GM18499 (cell line): ENCODE measurements at regions not wholly inside any gene's neighbourhood (a gene's known extent, or its start where the extent isn't known, plus 50 kb on each side); places are given as distances from the start of the nearest gene placed in this dataset.

Source experiments
- ATAC-seq: cut with Tn5 transposase; IDR thresholded peaks from one replicate; pipeline ENCODE4 v1.9.1; 2021; ENCODE audit warnings: moderate number of reproducible peaks; ENCODE audit not compliant: insufficient read depth, unreplicated experiment

DNA sequence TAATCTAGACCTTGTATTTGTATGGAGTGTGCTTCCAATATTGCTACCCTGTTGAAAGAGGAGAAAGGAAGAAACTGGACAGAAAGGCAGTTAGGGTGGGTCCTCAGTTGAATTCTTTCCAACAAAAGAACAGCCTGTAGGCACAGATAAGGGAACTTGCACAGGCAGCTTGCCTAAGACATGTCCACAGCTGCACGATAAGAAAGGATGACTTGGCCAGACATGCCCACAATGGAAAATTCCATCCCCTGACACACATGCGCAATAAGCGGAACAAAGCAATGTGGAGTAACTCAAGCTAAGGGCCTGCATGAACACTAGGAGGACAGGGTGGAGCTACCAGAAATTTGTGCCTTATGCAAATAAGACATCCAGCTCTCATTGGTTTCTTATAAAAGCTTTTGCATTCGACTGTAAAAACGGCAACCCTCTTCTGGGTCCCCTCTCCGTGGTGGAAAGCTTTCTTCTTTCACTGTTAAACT lies 1084.7 kb upstream of the NXPH2 start:
- no peak for ATAC-seq

DNA sequence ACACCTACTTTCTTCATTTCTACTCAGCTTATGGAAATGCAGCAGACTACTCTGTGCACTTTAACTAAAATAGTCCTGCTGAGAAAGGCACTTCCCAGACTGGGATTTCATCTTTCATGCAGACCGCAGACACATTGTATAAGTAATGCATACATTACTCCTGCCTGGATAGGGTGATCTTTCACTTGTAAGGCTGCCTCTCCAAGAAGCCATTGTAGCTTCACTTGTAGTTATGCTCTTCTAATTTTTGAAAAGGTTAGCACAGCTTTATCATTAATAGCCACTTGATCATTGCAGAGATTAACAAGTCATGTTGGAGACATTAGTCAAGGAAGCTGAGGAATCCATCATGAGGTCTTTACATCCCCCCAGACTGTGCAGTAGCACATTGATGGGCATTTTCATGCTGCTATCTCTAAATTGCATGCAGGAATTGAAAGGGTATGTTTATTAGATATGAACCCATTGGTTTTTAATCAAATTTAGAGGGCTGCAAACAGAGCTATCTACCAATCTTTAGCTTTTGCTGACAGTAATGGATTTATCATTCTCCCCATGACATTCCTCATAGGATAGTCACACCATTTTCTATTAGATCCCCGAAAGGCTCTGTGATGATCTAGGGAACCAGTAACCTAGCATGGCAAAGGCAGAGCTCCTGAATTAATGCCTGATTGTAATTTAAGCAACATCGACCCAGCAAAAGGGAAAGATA lies 1074.7 kb upstream of the NXPH2 start:
- ATAC-seq = no peak

DNA sequence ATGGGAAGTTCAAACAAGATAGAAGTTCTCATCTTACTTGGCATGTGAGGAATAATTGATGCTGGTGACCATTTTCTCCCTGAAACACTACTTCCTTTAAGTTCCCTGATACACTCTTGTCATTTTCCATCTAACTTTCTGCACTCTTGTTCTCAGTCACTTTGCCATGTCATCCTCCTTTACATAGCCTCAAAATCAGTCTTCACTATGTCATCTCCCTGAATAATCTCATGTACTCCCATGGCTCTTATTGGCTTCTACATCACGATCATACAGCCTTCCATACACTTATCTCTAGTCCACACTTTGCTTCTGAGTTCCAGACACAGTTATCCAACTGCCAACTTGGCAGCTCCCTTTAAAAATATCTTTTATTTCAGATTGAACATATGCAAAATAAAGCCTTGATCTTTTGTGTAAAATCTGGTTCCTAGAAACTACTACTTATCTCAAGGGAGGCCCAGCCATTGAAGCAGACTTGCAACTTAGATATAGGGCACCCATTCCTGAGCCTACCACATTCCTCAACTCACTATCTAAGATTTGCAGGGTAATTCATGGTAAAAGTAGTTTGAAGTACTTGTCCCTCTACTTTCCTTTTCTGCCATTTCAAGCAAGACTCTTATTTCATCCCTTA lies 1070.2 kb upstream of the NXPH2 start:
- ATAC-seq = no peak

DNA sequence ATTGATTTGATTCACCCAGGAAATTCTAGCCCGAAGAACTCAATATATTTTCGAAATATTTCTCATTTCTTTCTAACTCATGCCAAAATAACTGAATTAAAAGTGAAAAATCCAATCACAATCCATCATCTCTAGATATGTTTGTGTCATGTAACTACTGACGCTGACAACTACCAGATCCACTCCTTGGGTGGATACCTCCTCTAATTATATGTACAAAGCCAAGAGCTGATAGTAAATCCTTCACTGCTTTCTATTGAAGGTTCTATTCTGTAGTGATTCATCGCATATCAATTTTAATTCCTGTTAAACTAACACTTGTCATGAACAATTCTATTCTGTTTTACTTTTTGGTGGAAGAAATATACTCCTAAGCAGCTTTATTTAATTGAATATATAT lies 1056.6 kb upstream of the NXPH2 start:
- no peak for ATAC-seq

DNA sequence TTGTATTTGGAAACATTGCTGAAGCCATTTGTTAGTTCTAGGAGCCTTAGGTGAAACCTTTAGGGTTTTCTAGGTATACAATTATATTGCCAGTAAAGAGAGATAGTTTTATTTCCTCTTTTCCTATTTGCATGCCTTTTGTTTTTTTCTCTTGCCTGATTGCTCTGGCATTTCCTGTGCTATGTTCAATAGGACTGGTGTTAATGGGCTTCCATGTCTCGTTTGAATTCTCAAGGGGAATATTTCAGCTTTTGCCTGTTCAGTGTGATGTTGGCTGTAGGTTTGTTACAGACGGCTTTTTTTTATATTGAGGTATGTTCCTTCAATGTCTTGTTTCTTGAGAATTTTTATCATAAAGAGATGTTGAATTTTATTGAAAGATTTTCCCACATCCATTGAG lies 1054.9 kb upstream of the NXPH2 start:
- ATAC-seq = no peak

DNA sequence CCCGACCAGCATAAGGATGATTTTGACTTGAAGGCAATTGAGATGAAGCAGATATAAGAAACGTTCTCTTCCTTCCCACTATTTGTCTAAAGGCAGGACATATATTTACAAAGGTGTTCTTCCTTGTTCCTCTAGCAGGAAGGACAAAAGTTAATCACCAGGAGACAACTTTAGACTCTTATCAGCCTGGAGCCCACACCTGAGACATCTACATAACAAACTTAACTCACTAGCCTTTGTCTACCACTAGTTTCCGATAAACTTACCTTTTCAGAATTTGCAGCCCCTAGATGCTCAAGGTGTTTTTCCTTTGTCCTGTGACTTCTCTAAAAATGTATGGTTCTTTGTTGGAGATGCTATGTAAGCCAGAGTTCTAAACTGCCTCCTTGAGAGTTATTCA lies 1047.8 kb upstream of the NXPH2 start:
- ATAC-seq = no peak

DNA sequence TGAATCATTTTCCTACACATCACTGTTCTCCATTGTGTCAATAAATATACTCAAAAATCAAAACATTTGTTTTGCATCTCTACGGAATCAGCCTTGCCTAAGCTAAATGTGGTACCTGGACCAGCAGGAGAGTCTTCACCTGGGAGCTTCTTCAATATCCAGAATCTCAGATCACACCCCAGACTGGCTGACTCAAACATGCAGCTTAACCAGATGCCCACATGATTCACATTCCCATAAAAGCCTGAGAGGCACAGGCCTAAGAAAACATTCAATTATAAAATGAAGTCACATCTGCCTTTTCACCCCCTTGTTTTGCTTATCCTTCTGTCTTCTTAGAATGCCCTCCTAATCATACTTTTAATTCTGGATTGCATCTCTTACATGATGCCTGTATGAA lies 1045.5 kb upstream of the NXPH2 start:
- ATAC-seq = no peak

DNA sequence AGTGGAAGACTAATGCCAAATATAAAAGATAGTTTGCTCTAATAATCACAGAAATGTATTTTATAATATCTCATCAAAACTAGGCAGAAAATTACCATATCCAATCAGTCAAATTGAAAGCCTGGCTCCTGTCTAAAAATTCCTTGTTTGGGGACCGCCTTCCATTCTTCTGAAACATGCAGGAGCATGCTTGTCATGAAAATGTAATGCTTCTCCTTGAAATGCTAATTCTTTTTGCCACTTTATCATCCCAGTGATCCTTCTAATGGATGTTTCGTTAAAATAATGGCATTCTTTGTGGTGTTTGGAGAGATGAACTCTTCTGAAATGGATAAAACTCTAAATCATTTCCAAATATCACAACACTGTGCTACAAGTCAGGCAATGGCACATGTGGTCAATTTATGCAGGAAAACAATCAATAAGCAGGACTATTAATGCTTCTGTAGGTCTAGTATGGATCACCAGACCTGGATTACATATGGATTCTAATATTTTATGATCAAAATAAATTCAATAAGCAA lies 1039.1 kb upstream of the NXPH2 start:
- no peak for ATAC-seq

DNA sequence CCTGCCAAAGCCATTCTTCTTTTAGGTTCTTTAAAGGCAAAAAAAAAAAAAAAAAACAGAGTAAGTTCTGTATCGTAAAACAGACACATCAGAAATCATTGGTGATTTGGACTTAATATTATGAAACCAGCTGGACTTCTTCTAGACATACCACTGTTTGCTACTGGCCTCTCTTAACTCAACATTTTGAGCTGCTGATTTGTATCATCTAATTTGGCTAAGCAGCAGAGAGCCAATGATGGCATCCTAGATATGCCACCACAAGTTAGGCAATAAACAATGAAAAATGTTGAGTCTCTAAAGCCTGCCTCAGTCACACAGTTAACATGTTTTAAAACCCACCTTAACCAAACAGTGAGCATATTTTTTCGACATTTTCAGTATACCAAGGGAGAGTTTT lies 1034.3 kb upstream of the NXPH2 start:
- no peak for ATAC-seq

DNA sequence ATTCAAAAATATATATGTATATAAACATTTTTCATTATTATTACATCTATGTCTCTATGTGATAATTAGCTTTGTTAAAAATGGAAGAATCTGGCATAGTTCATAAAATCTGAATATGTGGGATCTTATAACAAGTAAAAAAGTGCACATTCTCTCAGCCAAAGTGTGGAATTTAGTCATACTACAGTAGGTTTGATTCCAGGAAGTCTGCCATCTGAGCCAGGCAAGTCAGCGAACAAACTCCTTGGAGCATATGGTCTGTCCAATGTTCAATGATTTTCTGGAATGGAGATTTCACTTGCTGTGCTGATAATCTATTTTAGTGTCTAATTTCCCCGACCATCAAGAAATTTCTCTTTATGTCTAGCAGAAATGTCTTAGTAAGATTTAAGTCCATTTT lies 1033.2 kb upstream of the NXPH2 start:
- ATAC-seq = no peak

DNA sequence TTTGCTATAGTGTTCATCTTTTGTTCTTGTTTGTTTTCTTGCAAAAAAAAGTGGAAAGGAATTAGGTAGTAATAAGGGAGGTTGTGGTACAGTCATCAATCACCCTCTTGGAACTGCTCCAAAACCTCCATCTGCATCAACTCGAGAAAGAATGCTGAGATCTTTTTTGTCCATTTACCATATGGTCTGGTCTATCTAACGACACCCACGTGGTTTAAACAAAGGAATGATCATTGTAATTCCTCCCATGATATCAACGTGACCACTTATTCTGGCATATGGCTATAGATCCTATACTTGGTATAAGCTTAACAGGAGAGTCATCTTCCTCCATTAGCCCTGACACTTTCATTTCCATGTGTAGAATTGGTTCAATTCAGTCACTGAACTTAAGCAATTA lies 1025.3 kb upstream of the NXPH2 start:
- no peak for ATAC-seq

DNA sequence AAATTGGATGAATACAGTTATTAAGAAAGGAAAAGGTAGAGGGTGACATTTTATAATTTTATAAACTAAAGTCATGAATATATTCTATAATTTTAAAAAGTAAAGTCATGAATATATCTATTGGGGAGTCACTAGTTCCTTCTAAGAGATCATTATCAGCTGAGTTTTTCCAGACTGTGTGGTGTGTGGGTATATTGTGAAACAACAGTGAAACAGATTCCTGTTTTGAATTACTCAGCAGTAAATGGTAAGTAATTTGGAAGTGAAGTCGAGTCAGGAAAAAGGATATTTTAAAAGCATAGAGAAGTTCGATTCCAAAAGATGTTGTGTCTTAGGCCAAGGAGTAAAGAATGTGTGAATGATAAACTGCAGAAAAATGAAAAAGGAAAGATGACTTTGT lies 1018.2 kb upstream of the NXPH2 start:
- no peak for ATAC-seq

DNA sequence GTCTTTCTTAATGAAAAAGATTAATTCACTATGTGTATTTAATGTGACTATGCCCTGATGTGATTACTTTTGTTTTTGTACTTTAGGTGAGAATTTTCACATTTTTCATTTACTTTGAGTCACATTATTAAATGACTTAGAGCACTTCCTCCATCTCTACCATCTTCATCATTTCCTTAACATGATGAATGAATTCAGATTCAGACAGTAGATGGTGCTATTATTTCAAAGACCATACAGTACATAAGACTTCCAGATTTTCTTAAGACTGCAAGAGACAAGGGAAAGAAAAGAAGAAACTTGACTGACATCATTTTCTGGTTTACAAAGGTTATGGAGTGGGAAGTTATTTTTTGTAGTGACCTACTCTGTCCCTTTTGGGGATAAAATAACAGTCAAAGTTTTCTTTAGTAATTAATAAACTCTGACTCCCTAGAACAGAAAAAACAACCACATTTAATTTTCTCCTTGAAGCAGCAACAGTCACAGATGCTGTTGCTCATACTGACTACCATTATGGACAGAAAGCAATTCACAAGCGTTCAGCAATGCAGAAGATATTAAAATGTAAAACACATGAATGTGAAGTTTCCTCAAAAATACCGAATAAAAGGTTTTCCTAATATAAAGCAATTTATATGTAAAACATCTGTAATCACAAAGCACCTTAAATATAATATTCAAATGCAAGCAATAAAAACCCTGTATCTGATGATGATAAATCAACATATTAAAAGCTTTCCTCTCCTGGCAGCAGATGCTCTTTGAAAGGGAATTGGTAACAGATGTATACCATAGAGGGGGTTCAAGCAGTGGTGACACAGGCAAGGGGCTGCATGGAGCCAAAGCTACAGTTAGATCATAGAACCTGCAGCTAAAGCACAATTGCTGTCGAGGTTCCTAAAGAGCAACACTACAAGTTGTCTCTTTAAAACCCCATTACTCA lies 1010.9 kb upstream of the NXPH2 start:
- no peak for ATAC-seq

DNA sequence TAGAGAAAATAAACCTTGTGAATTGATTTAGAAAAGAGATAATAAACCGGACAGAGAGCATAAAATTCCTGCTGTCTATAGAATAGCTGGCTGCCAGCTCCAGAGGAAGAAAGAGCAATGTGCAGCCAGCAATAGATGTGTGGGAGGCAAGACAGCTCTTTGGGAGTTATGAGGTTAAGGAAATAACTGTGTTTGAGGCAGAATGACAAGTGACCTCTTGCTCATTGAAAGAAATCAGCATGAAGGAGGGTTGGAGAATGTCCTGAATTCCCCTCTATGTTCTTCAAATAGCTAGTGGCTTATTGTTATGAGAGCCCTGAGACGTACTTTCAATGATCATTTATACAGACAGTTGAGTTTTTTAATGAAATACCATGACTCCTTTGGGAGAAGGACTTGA lies 1009.9 kb upstream of the NXPH2 start:
- ATAC-seq = no peak

DNA sequence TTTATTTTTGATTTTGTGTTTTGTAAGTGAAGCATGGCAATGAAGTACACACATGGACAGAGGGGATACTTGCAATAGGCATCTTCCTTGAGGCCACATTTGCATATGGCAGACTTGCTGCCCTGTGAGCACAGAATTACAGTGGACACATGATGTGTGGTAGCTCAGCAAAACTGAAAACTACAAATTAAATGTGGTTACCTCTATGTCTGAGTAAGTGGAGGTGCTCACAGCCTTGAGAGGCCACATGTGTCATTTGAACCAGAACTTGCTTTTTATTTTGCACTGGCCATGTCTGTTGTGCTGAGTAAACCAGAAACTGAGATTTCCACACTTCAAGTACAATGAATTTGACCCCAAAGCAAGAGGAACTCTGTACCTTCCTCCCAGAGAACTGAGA lies 998.5 kb upstream of the NXPH2 start:
- no peak for ATAC-seq

DNA sequence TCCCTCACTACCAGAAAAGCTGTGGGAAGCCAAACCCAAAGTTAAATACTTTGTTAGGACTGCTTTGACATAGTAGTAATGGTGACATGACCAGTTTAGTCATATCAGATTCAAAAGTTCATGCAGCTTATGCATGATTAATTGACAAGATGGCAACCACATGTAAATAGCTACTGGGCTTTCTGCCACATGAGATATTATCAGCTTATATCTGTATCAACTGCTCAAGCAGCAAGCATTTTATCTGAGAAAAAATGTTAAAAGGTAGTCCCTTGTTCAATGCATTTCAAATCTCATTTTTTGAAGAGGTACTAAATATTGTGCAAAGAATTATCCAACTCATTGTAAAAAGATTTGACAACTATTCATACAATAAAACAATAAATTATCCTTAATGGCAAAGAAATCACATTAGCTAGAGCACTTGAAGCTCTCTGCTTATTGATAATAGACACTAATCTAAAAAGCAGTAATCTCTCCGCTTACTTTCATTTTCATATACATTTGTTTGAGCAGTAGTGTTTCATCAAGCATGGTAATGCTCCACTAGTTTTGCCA lies 993.6 kb upstream of the NXPH2 start:
- ATAC-seq = no peak

DNA sequence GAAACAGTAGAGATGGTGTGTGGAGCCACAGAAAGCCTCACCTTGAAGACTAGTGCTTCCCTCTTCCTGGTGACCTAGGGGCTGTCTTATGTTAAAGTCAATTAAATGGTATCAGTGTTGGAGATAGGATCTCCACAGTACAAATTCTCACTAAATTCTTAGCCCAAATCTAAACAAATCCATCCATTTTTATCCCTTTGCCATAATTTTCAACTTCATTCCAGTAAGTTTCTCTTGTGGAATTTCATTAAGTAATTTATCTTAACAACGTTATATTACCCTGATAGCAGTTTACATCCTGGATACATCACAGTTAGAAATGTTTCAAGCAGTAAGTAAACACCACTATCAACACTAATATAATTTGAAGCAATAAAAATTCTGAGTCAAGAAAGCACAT lies 989.4 kb upstream of the NXPH2 start:
- no peak for ATAC-seq

DNA sequence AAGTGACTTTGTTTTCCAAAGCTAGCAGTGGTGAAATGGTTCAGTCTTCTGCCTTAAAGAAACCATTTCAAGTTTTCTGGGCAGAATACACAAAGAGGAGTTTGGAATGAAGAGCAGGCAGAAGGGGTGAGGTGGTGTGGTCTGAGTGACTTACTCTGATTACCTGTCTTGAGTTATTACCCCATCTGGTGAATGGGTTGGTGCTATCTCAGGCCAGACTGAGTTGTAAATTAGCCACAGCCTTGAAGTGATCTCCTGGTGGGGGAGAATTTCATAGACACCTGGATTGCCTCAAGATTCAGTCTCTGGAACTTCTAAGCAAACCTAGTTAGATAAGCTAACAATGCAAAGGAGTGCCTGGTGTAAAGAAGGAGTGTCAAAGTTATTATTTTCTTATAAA lies 983.5 kb upstream of the NXPH2 start:
- ATAC-seq = no peak

DNA sequence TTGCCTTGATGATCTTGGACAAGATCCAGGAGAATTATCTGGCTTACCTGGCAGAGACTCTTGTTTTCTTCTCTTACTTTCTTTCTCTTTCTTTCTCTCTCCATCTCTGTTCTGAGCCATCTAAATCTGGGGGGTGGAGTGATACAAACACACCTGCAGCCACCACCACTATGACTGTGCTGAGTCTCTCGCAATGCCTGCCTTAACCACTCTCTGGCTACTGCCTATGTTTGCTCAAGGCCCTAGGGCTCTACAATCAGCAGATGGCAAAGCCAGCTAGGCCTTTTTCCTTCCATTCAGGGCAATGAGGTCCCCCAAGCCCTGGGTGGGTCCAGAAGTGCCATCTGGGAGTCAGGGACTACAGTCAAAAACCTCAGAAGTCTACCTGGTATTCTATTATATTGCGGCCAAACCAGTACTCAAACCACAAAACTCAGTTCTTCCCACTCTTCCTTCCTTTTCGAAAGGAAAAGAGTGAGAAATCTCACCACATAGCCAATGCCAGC lies 978.9 kb upstream of the NXPH2 start:
- ATAC-seq = no peak

DNA sequence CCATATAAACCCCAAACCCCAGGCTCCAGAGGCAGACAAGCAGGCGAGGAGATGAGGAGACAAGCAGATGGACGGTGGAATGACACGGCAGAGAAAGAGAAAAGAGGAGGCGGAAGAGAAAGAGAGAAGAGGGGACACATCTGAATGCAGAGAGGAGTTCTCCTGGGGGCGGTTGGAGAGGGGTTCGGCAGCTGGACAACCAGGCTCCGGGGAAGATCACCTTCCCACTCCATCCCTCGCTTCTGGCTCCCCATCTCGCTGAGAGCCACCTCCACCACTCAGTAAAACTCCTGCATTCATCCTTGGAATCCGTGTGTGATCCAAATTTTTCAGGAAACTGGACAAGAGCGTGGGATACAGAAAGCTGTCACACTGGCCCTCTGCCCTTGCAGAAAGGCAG lies 966.7 kb upstream of the NXPH2 start:
- no peak for ATAC-seq
